IMR-90 (cell line): ENCODE measurements at regions not wholly inside any gene's neighbourhood (a gene's known extent, or its start where the extent isn't known, plus 50 kb on each side); places are given as distances from the start of the nearest gene placed in this dataset.

Source experiments
- ATAC-seq: fragments of 200-7000 bp; cut with Tn5 transposase; 2 replicates; pipeline ENCODE4 v1.9.1; 2020; ENCODE audit warnings: low read depth, mild to moderate bottlenecking, moderate library complexity
- BruUV-seq: library from RNA; stranded (reverse); fragments of 400-500 nt; replicated peaks from 2 replicates; lab custom pipeline; 2021; lab: Mats Ljungman, UMichigan
- CTCF ChIA-PET: fragments of 300-600 bp; formaldehyde crosslinking; extraction: SDS; loops from one replicate; lab custom pipeline; 2021; ENCODE audit warnings: antibody characterized with exemption; lab: Yijun Ruan, JAX
- POLR2A ChIA-PET: fragments of 300-600 bp; sonication (Branson Sonifier 250); formaldehyde crosslinking; loops from one replicate; lab custom pipeline; 2022; ENCODE audit warnings: antibody characterized with exemption; ENCODE audit not compliant: unreplicated experiment; lab: Charles Lee
- DNase-seq: peaks from one replicate; pipeline ENCODE4 v3.0.0; 2013
- H2AFZ ChIP-seq: replicated peaks from 2 replicates; pipeline ENCODE3; 2013; ENCODE audit warnings: low read length, mild to moderate bottlenecking; ENCODE audit not compliant: poor library complexity
- H2AK5ac ChIP-seq: 2 replicates; pipeline ENCODE4 v1.6.1; 2013; ENCODE audit warnings: low read depth, low read length, inconsistent platforms
- H2AK9ac ChIP-seq: replicated peaks from 2 replicates; pipeline ENCODE3; 2013; ENCODE audit warnings: mild to moderate bottlenecking, low read depth, low read length, moderate library complexity; ENCODE audit not compliant: poor library complexity
- H2BK120ac ChIP-seq: 2 replicates; pipeline ENCODE4 v1.6.1; 2013; ENCODE audit warnings: low read depth, low read length, inconsistent platforms
- H2BK15ac ChIP-seq: 3 replicates; pipeline ENCODE4 v1.6.1; 2013; ENCODE audit warnings: low read depth, low read length, inconsistent platforms
- H2BK20ac ChIP-seq: 2 replicates; pipeline ENCODE4 v1.6.1; 2013; ENCODE audit warnings: low read depth, mild to moderate bottlenecking, inconsistent platforms, low read length, moderate library complexity
- H2BK5ac ChIP-seq: 2 replicates; pipeline ENCODE4 v1.6.1; 2013; ENCODE audit warnings: mild to moderate bottlenecking, low read depth, low read length, inconsistent platforms; ENCODE audit not compliant: poor library complexity, severe bottlenecking
- H3K14ac ChIP-seq: replicated peaks from 2 replicates; pipeline ENCODE4 v1.6.1; 2013; ENCODE audit warnings: low read depth, low read length, inconsistent platforms
- H3K18ac ChIP-seq: 2 replicates; pipeline ENCODE4 v1.6.1; 2013; ENCODE audit warnings: low read depth, low read length, control low read depth
- H3K23ac ChIP-seq: 2 replicates; pipeline ENCODE4 v1.6.1; 2013; ENCODE audit warnings: low read depth, low read length, inconsistent platforms
- H3K27ac ChIP-seq: 2 replicates; pipeline ENCODE4 v1.5.1; 2013; ENCODE audit warnings: mild to moderate bottlenecking, control low read depth, low read length; ENCODE audit not compliant: insufficient read depth
- H3K27me3 ChIP-seq: 2 replicates; pipeline ENCODE4 v1.6.1; 2013; ENCODE audit warnings: low read length; ENCODE audit not compliant: control insufficient read depth, insufficient read depth
- H3K36me3 ChIP-seq: 2 replicates; pipeline ENCODE4 v1.6.1; 2013; ENCODE audit warnings: low read length, mixed read lengths; ENCODE audit not compliant: control insufficient read depth, insufficient read depth
- H3K4ac ChIP-seq: 2 replicates; pipeline ENCODE4 v1.6.1; 2013; ENCODE audit warnings: low read depth, low read length, inconsistent platforms
- H3K4me1 ChIP-seq: 2 replicates; pipeline ENCODE4 v1.6.1; 2013; ENCODE audit warnings: low read length, mixed read lengths; ENCODE audit not compliant: control insufficient read depth, insufficient read depth
- H3K4me2 ChIP-seq: 2 replicates; pipeline ENCODE4 v1.6.1; 2013; ENCODE audit warnings: low read depth, mild to moderate bottlenecking, control low read depth, low read length, moderate library complexity
- H3K4me3 ChIP-seq: 2 replicates; pipeline ENCODE4 v1.5.1; 2013; ENCODE audit warnings: low read depth, mild to moderate bottlenecking, control low read depth, low read length, moderate library complexity; ENCODE audit not compliant: insufficient read depth
- H3K56ac ChIP-seq: 2 replicates; pipeline ENCODE4 v1.6.1; 2013; ENCODE audit warnings: low read length, inconsistent platforms; ENCODE audit not compliant: insufficient read depth; ENCODE audit errors: extremely low read depth
- H3K79me1 ChIP-seq, 2 experiments: 2 replicates each; pipeline ENCODE4 v1.6.1; 2013; ENCODE audit warnings: low read length in 2 of 2, inconsistent platforms in 1 of 2, low read depth in 1 of 2
- H3K9ac ChIP-seq: 2 replicates; pipeline ENCODE4 v1.6.1; 2013; ENCODE audit warnings: low read depth, low read length, control low read depth
- H3K9me1 ChIP-seq: 2 replicates; pipeline ENCODE4 v1.6.1; 2013; ENCODE audit warnings: low read length, inconsistent platforms; ENCODE audit not compliant: insufficient read depth
- H3K9me3 ChIP-seq: 2 replicates; pipeline ENCODE4 v1.6.1; 2013; ENCODE audit warnings: low read length; ENCODE audit not compliant: control insufficient read depth, insufficient read depth
- H4K20me1 ChIP-seq: 2 replicates; pipeline ENCODE4 v1.6.1; 2013; ENCODE audit warnings: low read length, inconsistent platforms; ENCODE audit not compliant: insufficient read depth
- H4K5ac ChIP-seq: 2 replicates; pipeline ENCODE4 v1.6.1; 2013; ENCODE audit warnings: mild to moderate bottlenecking, low read depth, low read length, control low read depth
- H4K8ac ChIP-seq, 2 experiments: 2 replicates each; pipeline ENCODE4 v1.6.1; 2013; ENCODE audit warnings: low read depth in 2 of 2, low read length in 2 of 2, control low read depth in 1 of 2, inconsistent platforms in 1 of 2
- H4K91ac ChIP-seq: 2 replicates; pipeline ENCODE4 v1.6.1; 2013; ENCODE audit warnings: low read depth, low read length, inconsistent platforms; ENCODE audit not compliant: insufficient read depth
- BHLHE40 ChIP-seq: fragments of 150-350 bp; IDR thresholded peaks from 2 replicates; pipeline ENCODE4 v1.6.1; 2016; ENCODE audit warnings: mild to moderate bottlenecking, low read depth, low read length
- CTCF ChIP-seq: conservative IDR thresholded peaks from 2 replicates; pipeline ENCODE4 v1.5.1; 2012; ENCODE audit warnings: mild to moderate bottlenecking, low read depth, low read length, improper control_type of control experiment
- ELK1 ChIP-seq: fragments of 150-350 bp; IDR thresholded peaks from 2 replicates; pipeline ENCODE4 v1.6.1; 2016; ENCODE audit warnings: low read depth, mild to moderate bottlenecking, low read length, moderate library complexity, borderline replicate concordance
- FOS ChIP-seq: fragments of 150-350 bp; IDR thresholded peaks from 2 replicates; pipeline ENCODE4 v1.6.1; 2016; ENCODE audit warnings: low read depth, low read length
- MAFK ChIP-seq: IDR thresholded peaks from 2 replicates; pipeline ENCODE4 v1.6.1; 2012; ENCODE audit warnings: low read depth, low read length, improper control_type of control experiment
- MAZ ChIP-seq: IDR thresholded peaks from 2 replicates; pipeline ENCODE4 v1.6.1; 2012; ENCODE audit warnings: low read depth, mild to moderate bottlenecking, low read length, improper control_type of control experiment, moderate library complexity, borderline replicate concordance
- NFE2L2 ChIP-seq: fragments of 150-350 bp; IDR thresholded peaks from 2 replicates; pipeline ENCODE4 v1.6.1; 2016; ENCODE audit warnings: low read depth, mild to moderate bottlenecking, low read length
- POLR2A ChIP-seq: IDR thresholded peaks from 2 replicates; pipeline ENCODE4 v1.6.1; 2012; ENCODE audit warnings: mild to moderate bottlenecking, low read depth, low read length
- RAD21 ChIP-seq: IDR thresholded peaks from 2 replicates; pipeline ENCODE4 v1.6.1; 2012; ENCODE audit warnings: low read length, improper control_type of control experiment
- RCOR1 ChIP-seq: IDR thresholded peaks from 2 replicates; pipeline ENCODE4 v1.6.1; 2012; ENCODE audit warnings: mild to moderate bottlenecking, low read length, improper control_type of control experiment; ENCODE audit not compliant: insufficient replicate concordance
- RFX5 ChIP-seq: IDR thresholded peaks from 2 replicates; pipeline ENCODE4 v1.8.0; 2012; ENCODE audit warnings: low read depth, mild to moderate bottlenecking, low read length, moderate library complexity
- SMC3 ChIP-seq: fragments of 150-350 bp; IDR thresholded peaks from 2 replicates; pipeline ENCODE4 v1.6.1; 2016; ENCODE audit warnings: low read depth, mild to moderate bottlenecking, antibody characterized with exemption, low read length, moderate library complexity
- WGBS, 2 experiments: methylation state at CpG; one replicate each; pipeline versions ENCODE4 v1.1.5 to v1.1.7; 2013; ENCODE audit warnings: missing lambda C conversion rate in 2 of 2; ENCODE audit not compliant: insufficient read length in 1 of 2; ENCODE audit errors: extremely low coverage in 2 of 2; 5-methylcytosine and 5-hydroxymethylcytosine counted together
- dilution Hi-C: fragments of 300-500 bp; cut with HindIII; formaldehyde crosslinking; loops from one replicate; pipeline ENCODE4 v1.14.3; 2018; ENCODE audit warnings: low sequenced_read_pairs; ENCODE audit not compliant: unreplicated experiment
- in situ Hi-C: fragments of 300-500 bp; cut with MboI; formaldehyde crosslinking; loops from 3 replicates; pipeline ENCODE4 v1.14.3; 2019; ENCODE audit warnings: low sequenced_read_pairs, inconsistent platforms, mixed read lengths
- intact Hi-C: fragments of 100-400 bp; cut with micrococcal nuclease; formaldehyde crosslinking; loops from 2 replicates; pipeline ENCODE4 v1.10.0; 2022
- TF ChIP-seq, protein P1 (sequence below): fragments of 150-350 bp; IDR thresholded peaks from 2 replicates; pipeline ENCODE4 v1.6.1; 2017; ENCODE audit warnings: mild to moderate bottlenecking, antibody characterized with exemption, low read length, low read depth

- Histone ChIP-seq H4K20me1 (no peaks in the 10 kb centered on the region), H3K9me3 (no peaks in the 10 kb centered on the region), H3K56ac (no peak overlapping the region), H3K4me2 (no peak overlapping the region), H2BK15ac (no peak overlapping the region), H2BK120ac (no peak overlapping the region), H2AK9ac (no peak overlapping the region), H3K27ac (no peak overlapping the region), H3K4ac (no peak overlapping the region), H2AK5ac (no peak overlapping the region), H4K8ac (no peak overlapping the region), H3K14ac (no peak overlapping the region), H2BK5ac (no peak overlapping the region), H2BK20ac (no peak overlapping the region), H3K9ac (no peak overlapping the region), H3K18ac (no peak overlapping the region), H3K4me1 (0 out of 2 replicates have a peak, but pooled peaks cover 2% of the 10 kb centered on the region), H3K4me3 (no peak overlapping the region), H4K91ac (no peak overlapping the region), H4K5ac (no peak overlapping the region), H3K27me3 (no peaks in the 10 kb centered on the region), H3K9me1 (no peaks in the 10 kb centered on the region), H2AFZ (no peak overlapping the region), H3K79me1 (no peaks in the 10 kb centered on the region), H3K23ac (no peak overlapping the region), H3K36me3 (no peaks in the 10 kb centered on the region)
- no CpG with 5 or more reads among the region's 6 CpGs for WGBS, 2 experiments
- ChIA-PET CTCF (no interaction called here), POLR2A (no interaction called here)
- no peak for TF ChIP-seq FOS
- TF ChIP-seq RAD21 = no peak
- TF ChIP-seq, protein P1, sequence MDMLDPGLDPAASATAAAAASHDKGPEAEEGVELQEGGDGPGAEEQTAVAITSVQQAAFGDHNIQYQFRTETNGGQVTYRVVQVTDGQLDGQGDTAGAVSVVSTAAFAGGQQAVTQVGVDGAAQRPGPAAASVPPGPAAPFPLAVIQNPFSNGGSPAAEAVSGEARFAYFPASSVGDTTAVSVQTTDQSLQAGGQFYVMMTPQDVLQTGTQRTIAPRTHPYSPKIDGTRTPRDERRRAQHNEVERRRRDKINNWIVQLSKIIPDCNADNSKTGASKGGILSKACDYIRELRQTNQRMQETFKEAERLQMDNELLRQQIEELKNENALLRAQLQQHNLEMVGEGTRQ = no peak
- no peak for TF ChIP-seq POLR2A
- TF ChIP-seq ELK1 = no peak
- no peak for TF ChIP-seq MAZ
- no peak for TF ChIP-seq RCOR1
- TF ChIP-seq SMC3 = no peak
- no peak for TF ChIP-seq RFX5
- TF ChIP-seq NFE2L2 = no peak
- TF ChIP-seq CTCF = no peak
- TF ChIP-seq BHLHE40 = no peak
- TF ChIP-seq MAFK = no peak
- DNase-seq = no peak
- intact Hi-C loops = no loop called here
- ATAC-seq = no peak
- in situ Hi-C loops = no loop called here
- no TSS peak for BruUV-seq
- dilution Hi-C loops = no loop called here
These were observed 721.8 kb downstream of the UTRN start for GRCh38 chr6:145006914-145007313.
